ENCODE measurements at regions not wholly inside any gene's neighbourhood (a gene's known extent, or its start where the extent isn't known, plus 50 kb on each side); places are given as distances from the start of the nearest gene placed in this dataset.
"Not testable (repeated sequence)": the region's sequence is repeated elsewhere in the genome, so short reads cannot be mapped to it uniquely, and the experiment has no call there.

DNA sequence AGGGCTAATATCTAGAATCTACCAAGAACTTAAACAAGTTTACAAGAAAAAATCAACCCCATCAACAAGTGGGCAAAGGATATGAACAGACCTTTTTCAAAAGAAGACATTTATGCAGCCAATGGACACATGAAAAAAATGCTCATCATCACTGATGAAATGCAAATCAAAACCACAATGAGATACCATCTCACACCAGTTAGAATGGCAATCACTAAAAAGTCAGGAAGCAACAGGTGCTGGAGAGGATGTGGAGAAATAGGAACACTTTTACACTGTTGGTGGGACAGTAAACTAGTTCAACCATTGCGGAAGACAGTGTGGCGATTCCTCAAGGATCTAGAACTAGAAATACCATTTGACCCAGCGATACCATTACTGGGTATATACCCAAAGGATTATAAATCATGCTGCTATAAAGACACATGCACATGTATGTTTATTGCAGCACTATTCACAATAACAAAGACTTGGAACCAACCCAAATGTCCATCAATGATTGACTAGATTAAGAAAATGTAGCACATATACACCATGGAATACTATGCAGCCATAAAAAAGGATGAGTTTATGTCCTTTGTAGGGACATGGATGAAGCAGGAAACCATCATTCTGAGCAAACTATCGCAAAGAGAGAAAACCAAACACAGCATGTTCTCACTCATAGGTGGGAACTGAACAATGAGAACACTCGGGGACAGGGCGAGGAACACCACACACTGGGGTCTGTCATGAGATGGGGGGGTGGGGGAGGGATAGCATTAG lies 1267.9 kb upstream of the ZEB2 start:
- TF ChIP-seq, protein P1, sequence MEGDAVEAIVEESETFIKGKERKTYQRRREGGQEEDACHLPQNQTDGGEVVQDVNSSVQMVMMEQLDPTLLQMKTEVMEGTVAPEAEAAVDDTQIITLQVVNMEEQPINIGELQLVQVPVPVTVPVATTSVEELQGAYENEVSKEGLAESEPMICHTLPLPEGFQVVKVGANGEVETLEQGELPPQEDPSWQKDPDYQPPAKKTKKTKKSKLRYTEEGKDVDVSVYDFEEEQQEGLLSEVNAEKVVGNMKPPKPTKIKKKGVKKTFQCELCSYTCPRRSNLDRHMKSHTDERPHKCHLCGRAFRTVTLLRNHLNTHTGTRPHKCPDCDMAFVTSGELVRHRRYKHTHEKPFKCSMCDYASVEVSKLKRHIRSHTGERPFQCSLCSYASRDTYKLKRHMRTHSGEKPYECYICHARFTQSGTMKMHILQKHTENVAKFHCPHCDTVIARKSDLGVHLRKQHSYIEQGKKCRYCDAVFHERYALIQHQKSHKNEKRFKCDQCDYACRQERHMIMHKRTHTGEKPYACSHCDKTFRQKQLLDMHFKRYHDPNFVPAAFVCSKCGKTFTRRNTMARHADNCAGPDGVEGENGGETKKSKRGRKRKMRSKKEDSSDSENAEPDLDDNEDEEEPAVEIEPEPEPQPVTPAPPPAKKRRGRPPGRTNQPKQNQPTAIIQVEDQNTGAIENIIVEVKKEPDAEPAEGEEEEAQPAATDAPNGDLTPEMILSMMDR (IDR thresholded peaks at IDR 0.05): not testable (repeated sequence)
- not testable (repeated sequence) for TF ChIP-seq POLR2A (IDR thresholded peaks at IDR 0.05)

Measured in uterus (tissue), 2 donors.